ENCODE measurements at regions not wholly inside any gene's neighbourhood (a gene's known extent, or its start where the extent isn't known, plus 50 kb on each side); places are given as distances from the start of the nearest gene placed in this dataset.

- Histone ChIP-seq H3K9ac (ENCODE audit: low read depth, low read length) (no peak overlapping the region), H3K9me3 (ENCODE audit: insufficient read depth, low read length, severe bottlenecking) (peaks cover 3% of the 10 kb centered on the region), H3K4me2 (ENCODE audit: insufficient read depth, low read length) (no peak overlapping the region), H2AFZ (ENCODE audit: low read depth, low read length) (no peak overlapping the region), H3K27me3 (ENCODE audit: insufficient read depth, low read length, poor library complexity) (no peaks in the 10 kb centered on the region), H3K4me1 (ENCODE audit: insufficient read depth, low read length) (peaks cover 43% of the 10 kb centered on the region), H3K27ac (ENCODE audit: low read length) (no peak overlapping the region), H3K4me3 (ENCODE audit: low read depth in 1 of 2, low read length in 2 of 2) (no peak overlapping the region), H4K20me1 (ENCODE audit: insufficient read depth, low read length) (no peaks in the 10 kb centered on the region), H3K79me2 (ENCODE audit: insufficient read depth, low read length) (no peaks in the 10 kb centered on the region), H3K36me3 (ENCODE audit: insufficient read depth, low read length) (no peaks in the 10 kb centered on the region)
- ATAC-seq (ENCODE audit: insufficient read depth, low read depth) (no peak), DNase-seq (no peak)
- TF ChIP-seq EZH2 (IDR thresholded peaks at IDR 0.05; ENCODE audit: borderline replicate concordance, low read depth, low read length, severe bottlenecking) (no peak), CTCF (IDR thresholded peaks at IDR 0.05; ENCODE audit: borderline replicate concordance, extremely low read depth, low read length, poor library complexity, severe bottlenecking) (no peak)
Observed at GRCh38 chr1:169041366-169041765, 65.1 kb upstream of the ATP1B1 start.

- H3K4me2 ChIP-seq (ENCODE audit: insufficient read depth, low read length): no peak overlapping the region
- no peaks in the 10 kb centered on the region for H3K79me2 ChIP-seq (ENCODE audit: insufficient read depth, low read length)
- TF ChIP-seq CTCF (IDR thresholded peaks at IDR 0.05; ENCODE audit: borderline replicate concordance, extremely low read depth, low read length, poor library complexity, severe bottlenecking): no peak
- TF ChIP-seq EZH2 (IDR thresholded peaks at IDR 0.05; ENCODE audit: borderline replicate concordance, low read depth, low read length, severe bottlenecking): no peak
- H3K27ac ChIP-seq (ENCODE audit: low read length): peak overlapping the region; percentile 97; the same call in 1 of the 2 replicates
- ATAC-seq (ENCODE audit: insufficient read depth, low read depth): no peak
- H3K4me3 ChIP-seq (ENCODE audit: low read depth in 1 of 2, low read length in 2 of 2): no peak overlapping the region
- H3K9ac ChIP-seq (ENCODE audit: low read depth, low read length): no peak overlapping the region
- H3K36me3 ChIP-seq (ENCODE audit: insufficient read depth, low read length): no peaks in the 10 kb centered on the region
- H3K27me3 ChIP-seq (ENCODE audit: insufficient read depth, low read length, poor library complexity): no peaks in the 10 kb centered on the region
- H2AFZ ChIP-seq (ENCODE audit: low read depth, low read length): no peak overlapping the region
- DNase-seq: no peak
- peaks cover 51% of the 10 kb centered on the region for H3K4me1 ChIP-seq (ENCODE audit: insufficient read depth, low read length)
- H3K9me3 ChIP-seq (ENCODE audit: insufficient read depth, low read length, severe bottlenecking): no peaks in the 10 kb centered on the region
- no peaks in the 10 kb centered on the region for H4K20me1 ChIP-seq (ENCODE audit: insufficient read depth, low read length)
Observed at GRCh38 chr1:169042377-169042776, 64.1 kb upstream of the ATP1B1 start.

GRCh38 chr1:169043823-169044222 lies 62.7 kb upstream of the ATP1B1 start:
- H2AFZ ChIP-seq (ENCODE audit: low read depth, low read length): peak overlapping the region; percentile 41
- H3K9ac ChIP-seq (ENCODE audit: low read depth, low read length): peak overlapping the region; percentile 51
- peak; percentile 39 for DNase-seq
- no peaks in the 10 kb centered on the region for H3K9me3 ChIP-seq (ENCODE audit: insufficient read depth, low read length, severe bottlenecking)
- peak overlapping the region; percentile 52 for H3K4me2 ChIP-seq (ENCODE audit: insufficient read depth, low read length)
- no peaks in the 10 kb centered on the region for H3K79me2 ChIP-seq (ENCODE audit: insufficient read depth, low read length)
- peak overlapping the region in 1 of 2 experiments; percentile 28; a peak in 2 of 4 replicates for H3K4me3 ChIP-seq (ENCODE audit: low read depth in 1 of 2, low read length in 2 of 2)
- no peaks in the 10 kb centered on the region for H3K27me3 ChIP-seq (ENCODE audit: insufficient read depth, low read length, poor library complexity)
- H4K20me1 ChIP-seq (ENCODE audit: insufficient read depth, low read length): no peaks in the 10 kb centered on the region
- peak; percentile 10 for ATAC-seq (ENCODE audit: insufficient read depth, low read depth)
- H3K27ac ChIP-seq (ENCODE audit: low read length): peak overlapping the region; percentile 97
- H3K36me3 ChIP-seq (ENCODE audit: insufficient read depth, low read length): no peaks in the 10 kb centered on the region
- peaks cover 51% of the 10 kb centered on the region for H3K4me1 ChIP-seq (ENCODE audit: insufficient read depth, low read length)
- TF ChIP-seq EZH2 (IDR thresholded peaks at IDR 0.05; ENCODE audit: borderline replicate concordance, low read depth, low read length, severe bottlenecking) (no peak), CTCF (IDR thresholded peaks at IDR 0.05; ENCODE audit: borderline replicate concordance, extremely low read depth, low read length, poor library complexity, severe bottlenecking) (no peak)

GRCh38 chr1:169044296-169044695 lies 62.2 kb upstream of the ATP1B1 start:
- Histone ChIP-seq H3K4me3 (ENCODE audit: low read depth in 1 of 2, low read length in 2 of 2) (peak overlapping the region in 1 of 2 experiments; percentile 28; a peak in 2 of 4 replicates), H3K9me3 (ENCODE audit: insufficient read depth, low read length, severe bottlenecking) (no peaks in the 10 kb centered on the region)

More at GRCh38 chr1:169044296-169044695, 62.2 kb upstream of the ATP1B1 start:
- peak overlapping the region; percentile 97 for H3K27ac ChIP-seq (ENCODE audit: low read length)
- DNase-seq: peak; percentile 86
- peak overlapping the region; percentile 41 for H2AFZ ChIP-seq (ENCODE audit: low read depth, low read length)
- H3K4me1 ChIP-seq (ENCODE audit: insufficient read depth, low read length): peaks cover 51% of the 10 kb centered on the region
- H3K36me3 ChIP-seq (ENCODE audit: insufficient read depth, low read length): no peaks in the 10 kb centered on the region
- peak overlapping the region; percentile 51 for H3K9ac ChIP-seq (ENCODE audit: low read depth, low read length)
- peak overlapping the region; percentile 52 for H3K4me2 ChIP-seq (ENCODE audit: insufficient read depth, low read length)
- H4K20me1 ChIP-seq (ENCODE audit: insufficient read depth, low read length): no peaks in the 10 kb centered on the region
- TF ChIP-seq CTCF (IDR thresholded peaks at IDR 0.05; ENCODE audit: borderline replicate concordance, extremely low read depth, low read length, poor library complexity, severe bottlenecking): peak; percentile 34
- no peak for TF ChIP-seq EZH2 (IDR thresholded peaks at IDR 0.05; ENCODE audit: borderline replicate concordance, low read depth, low read length, severe bottlenecking)
- peak; percentile 98 for ATAC-seq (ENCODE audit: insufficient read depth, low read depth)
- no peaks in the 10 kb centered on the region for H3K79me2 ChIP-seq (ENCODE audit: insufficient read depth, low read length)
- H3K27me3 ChIP-seq (ENCODE audit: insufficient read depth, low read length, poor library complexity): no peaks in the 10 kb centered on the region
